H1 (cell line): ENCODE measurements at regions not wholly inside any gene's neighbourhood (a gene's known extent, or its start where the extent isn't known, plus 50 kb on each side); places are given as distances from the start of the nearest gene placed in this dataset.

Experiments used
- CTCF ChIA-PET: fragments of 300-600 bp; sonication (Branson Sonifier 250); formaldehyde crosslinking; loops from one replicate; lab custom pipeline; 2021; ENCODE audit not compliant: partially characterized antibody; lab: Charles Lee
- POLR2A ChIA-PET: fragments of 300-600 bp; sonication (Branson Sonifier 250); formaldehyde crosslinking; loops from one replicate; lab custom pipeline; 2021; ENCODE audit warnings: inconsistent platforms; ENCODE audit not compliant: partially characterized antibody; lab: Charles Lee
- DNase-seq, 2 experiments: peaks; one replicate each; pipeline versions ENCODE4 v3.0.0 to v3.0.0-alpha.2; 2010 to 2022; ENCODE audit warnings: low spot score in 2 of 2, low read depth in 1 of 2, mixed read lengths in 1 of 2
- FAIRE-seq: peaks from 2 replicates; lab custom pipeline; 2011; peaks lifted over from hg19 to GRCh38; lab: Jason Lieb, UNC
- H2AFZ ChIP-seq: 2 replicates; pipeline ENCODE4 v1.8.1; 2012; ENCODE audit warnings: low read length, inconsistent platforms
- H2AK5ac ChIP-seq: 2 replicates; pipeline ENCODE4 v1.6.1; 2013; ENCODE audit warnings: low read depth, low read length
- H2BK120ac ChIP-seq: replicated peaks from 2 replicates; pipeline ENCODE3; 2013; ENCODE audit warnings: low read depth, low read length, inconsistent platforms
- H2BK12ac ChIP-seq: 2 replicates; pipeline ENCODE4 v1.6.1; 2013; ENCODE audit warnings: low read depth, low read length
- H2BK15ac ChIP-seq: 2 replicates; pipeline ENCODE4 v1.6.1; 2013; ENCODE audit warnings: low read length
- H2BK20ac ChIP-seq: 2 replicates; pipeline ENCODE4 v1.6.1; 2013; ENCODE audit warnings: low read length
- H2BK5ac ChIP-seq: 2 replicates; pipeline ENCODE4 v1.6.1; 2013; ENCODE audit warnings: low read depth, low read length
- H3K14ac ChIP-seq: 2 replicates; pipeline ENCODE4 v1.6.1; 2013; ENCODE audit warnings: inconsistent platforms; ENCODE audit not compliant: insufficient read length
- H3K18ac ChIP-seq: 2 replicates; pipeline ENCODE4 v1.6.1; 2013; ENCODE audit warnings: low read length; ENCODE audit errors: extremely low read depth
- H3K23ac ChIP-seq: 2 replicates; pipeline ENCODE4 v1.6.1; 2013; ENCODE audit warnings: inconsistent platforms; ENCODE audit not compliant: insufficient read length
- H3K23me2 ChIP-seq: 2 replicates; pipeline ENCODE4 v1.6.1; 2013; ENCODE audit warnings: low read depth, low read length
- H3K27ac ChIP-seq: 2 replicates; pipeline ENCODE4 v1.6.1; 2011; ENCODE audit warnings: low read depth, low read length, inconsistent platforms
- H3K27me3 ChIP-seq, 4 experiments: replicated peaks in 1 of 4; 1 replicate in 1 of 4; 2 replicates in 3 of 4; pipeline versions ENCODE4 v1.6.1 to v1.8.1; 2011 to 2013; ENCODE audit warnings: low read length in 3 of 4, mild to moderate bottlenecking in 3 of 4, inconsistent platforms in 2 of 4, mixed read lengths in 2 of 4, moderate library complexity in 1 of 4; ENCODE audit not compliant: control insufficient read depth in 3 of 4, insufficient read depth in 3 of 4; ENCODE audit errors: extremely low read depth in 1 of 4
- H3K36me3 ChIP-seq, 4 experiments: 2 replicates each; pipeline versions ENCODE4 v1.6.1 to v1.8.1; 2011 to 2013; ENCODE audit warnings: mild to moderate bottlenecking in 4 of 4, low read length in 3 of 4, moderate library complexity in 2 of 4, control low read depth in 1 of 4, inconsistent platforms in 1 of 4; ENCODE audit not compliant: insufficient read depth in 4 of 4, control insufficient read depth in 2 of 4
- H3K4ac ChIP-seq: replicated peaks from 2 replicates; pipeline ENCODE3; 2013; ENCODE audit warnings: low read length, low read depth, mixed read lengths, inconsistent platforms; ENCODE audit not compliant: insufficient read length
- H3K4me1 ChIP-seq, 4 experiments: replicated peaks in 1 of 4; 1 replicate in 1 of 4; 2 replicates in 3 of 4; pipeline versions ENCODE4 v1.6.1 to v1.8.1; 2011 to 2013; ENCODE audit warnings: low read length in 3 of 4, inconsistent platforms in 2 of 4, mixed read lengths in 1 of 4; ENCODE audit not compliant: insufficient read depth in 4 of 4, control insufficient read depth in 3 of 4
- H3K4me2 ChIP-seq, 2 experiments: 2 replicates each; pipeline versions ENCODE4 v1.6.1 to v1.8.1; 2011 to 2013; ENCODE audit warnings: low read depth in 2 of 2, low read length in 2 of 2, control low read depth in 1 of 2, inconsistent platforms in 1 of 2, mild to moderate bottlenecking in 1 of 2; ENCODE audit not compliant: insufficient read depth in 1 of 2
- H3K4me3 ChIP-seq, 4 experiments: fragments of 200-600, 300-600 bp in 1 of 4; sonication (generic), shearing (Covaris generic), sonication (Bioruptor Twin) in 1 of 4; 2 replicates each; pipeline versions ENCODE4 v1.5.1 to v1.8.1; 2011 to 2016; ENCODE audit warnings: low read length in 4 of 4, low read depth in 3 of 4, control low read depth in 2 of 4, inconsistent platforms in 2 of 4, mild to moderate bottlenecking in 2 of 4, mixed read lengths in 1 of 4, moderate library complexity in 1 of 4; ENCODE audit not compliant: insufficient read depth in 2 of 4; ENCODE audit errors: extremely low read depth in 1 of 4
- H3K56ac ChIP-seq: replicated peaks from 2 replicates; pipeline ENCODE3; 2013; ENCODE audit warnings: low read depth, mild to moderate bottlenecking, mixed read lengths, low read length, inconsistent platforms; ENCODE audit not compliant: insufficient read length
- H3K79me1 ChIP-seq: 2 replicates; pipeline ENCODE4 v1.6.1; 2013; ENCODE audit warnings: low read depth, low read length, control low read depth
- H3K79me2 ChIP-seq, 2 experiments: 2 replicates each; pipeline versions ENCODE4 v1.6.1 to v1.8.1; 2012 to 2013; ENCODE audit warnings: low read length in 2 of 2, mild to moderate bottlenecking in 2 of 2, inconsistent platforms in 1 of 2; ENCODE audit not compliant: insufficient read depth in 2 of 2, control insufficient read depth in 1 of 2
- H3K9ac ChIP-seq, 4 experiments: replicated peaks in 1 of 4; 1 replicate in 1 of 4; 2 replicates in 3 of 4; pipeline versions ENCODE4 v1.6.1 to v1.8.1; 2011 to 2013; ENCODE audit warnings: low read depth in 3 of 4, low read length in 3 of 4, control low read depth in 2 of 4, mild to moderate bottlenecking in 2 of 4, moderate library complexity in 2 of 4, inconsistent platforms in 1 of 4; ENCODE audit errors: extremely low read depth in 1 of 4
- H3K9me3 ChIP-seq, 2 experiments: 2 replicates each; pipeline versions ENCODE4 v1.6.1 to v1.8.1; 2012 to 2013; ENCODE audit warnings: mild to moderate bottlenecking in 2 of 2, moderate library complexity in 2 of 2, control low read depth in 1 of 2, inconsistent platforms in 1 of 2, low read depth in 1 of 2, low read length in 1 of 2, mixed read lengths in 1 of 2; ENCODE audit not compliant: insufficient read depth in 2 of 2
- H4K20me1 ChIP-seq, 2 experiments: replicated peaks in 1 of 2; 2 replicates each; pipeline versions ENCODE3 to v1.8.1; 2011 to 2013; ENCODE audit warnings: inconsistent platforms in 2 of 2, low read length in 2 of 2, mild to moderate bottlenecking in 1 of 2; ENCODE audit not compliant: insufficient read depth in 2 of 2, control insufficient read depth in 1 of 2
- H4K5ac ChIP-seq: 2 replicates; pipeline ENCODE4 v1.6.1; 2013; ENCODE audit warnings: low read length, low read depth, mixed read lengths, inconsistent platforms; ENCODE audit not compliant: insufficient read length
- H4K8ac ChIP-seq: 2 replicates; pipeline ENCODE4 v1.8.0; 2013; ENCODE audit warnings: mild to moderate bottlenecking, moderate library complexity, low read length, inconsistent platforms; ENCODE audit not compliant: insufficient read depth; ENCODE audit errors: extremely low read depth
- H4K91ac ChIP-seq: replicated peaks from 2 replicates; pipeline ENCODE3; 2013; ENCODE audit warnings: low read length, mixed read lengths, inconsistent platforms; ENCODE audit not compliant: insufficient read length
- BACH1 ChIP-seq: IDR thresholded peaks from 2 replicates; pipeline ENCODE4 v1.6.1; 2012; ENCODE audit warnings: low read length, improper control_type of control experiment
- CEBPB ChIP-seq: IDR thresholded peaks from 2 replicates; pipeline ENCODE4 v1.6.1; 2012; ENCODE audit warnings: low read depth, low read length
- CHD1 ChIP-seq: IDR thresholded peaks from 2 replicates; pipeline ENCODE4 v1.6.1; 2012; ENCODE audit warnings: low read depth, low read length, improper control_type of control experiment
- CHD2 ChIP-seq: IDR thresholded peaks from 2 replicates; pipeline ENCODE4 v1.6.1; 2012; ENCODE audit warnings: low read length, improper control_type of control experiment
- CREB1 ChIP-seq: IDR thresholded peaks from 2 replicates; pipeline ENCODE4 v1.6.1; 2012; ENCODE audit warnings: inconsistent platforms
- HDAC6 ChIP-seq: IDR thresholded peaks from one replicate; pipeline ENCODE4 v1.7.1; 2012; ENCODE audit warnings: low read depth, mild to moderate bottlenecking, inconsistent platforms, low read length, moderate library complexity
- JUN ChIP-seq: IDR thresholded peaks from 2 replicates; pipeline ENCODE4 v1.6.1; 2011; ENCODE audit warnings: low read depth, mild to moderate bottlenecking, improper control_type of control experiment, low read length
- JUND ChIP-seq: IDR thresholded peaks from 2 replicates; pipeline ENCODE4 v1.6.1; 2011; ENCODE audit warnings: mild to moderate bottlenecking, improper control_type of control experiment, low read length
- KDM1A ChIP-seq: fragments of 200-600, 300-600 bp; sonication (generic); IDR thresholded peaks from 2 replicates; pipeline ENCODE4 v1.7.1; 2016; ENCODE audit warnings: mild to moderate bottlenecking, low read length, borderline replicate concordance
- KDM4A ChIP-seq: IDR thresholded peaks from one replicate; pipeline ENCODE4 v1.7.1; 2012; ENCODE audit warnings: low read depth, mild to moderate bottlenecking, moderate library complexity, low read length, inconsistent platforms; ENCODE audit not compliant: severe bottlenecking
- MAX ChIP-seq: IDR thresholded peaks from 2 replicates; pipeline ENCODE4 v1.6.1; 2012; ENCODE audit warnings: inconsistent platforms
- PHF8 ChIP-seq: fragments of 200-600 bp; sonication (generic); conservative IDR thresholded peaks from 2 replicates; pipeline ENCODE4 v1.7.1; 2012; ENCODE audit warnings: low read depth, mild to moderate bottlenecking, inconsistent platforms, low read length, moderate library complexity
- POLR2AphosphoS5 ChIP-seq: IDR thresholded peaks from 2 replicates; pipeline ENCODE4 v1.6.1; 2011; ENCODE audit warnings: low read depth, low read length
- RFX5 ChIP-seq: IDR thresholded peaks from 2 replicates; pipeline ENCODE4 v1.6.1; 2011; ENCODE audit warnings: low read depth, low read length, improper control_type of control experiment, borderline replicate concordance
- SIX5 ChIP-seq: IDR thresholded peaks from 2 replicates; pipeline ENCODE4 v1.6.1; 2011; ENCODE audit warnings: mild to moderate bottlenecking, low read depth, low read length
- SP2 ChIP-seq: IDR thresholded peaks from 2 replicates; pipeline ENCODE4 v1.6.1; 2012; ENCODE audit warnings: mild to moderate bottlenecking, low read length, inconsistent platforms
- TEAD4 ChIP-seq: IDR thresholded peaks from 2 replicates; pipeline ENCODE4 v1.6.1; 2012; ENCODE audit warnings: low read depth, low read length, inconsistent platforms, mixed read lengths
- WGBS, 2 experiments: shearing (Covaris generic) in 1 of 2; methylation state at CpG; one replicate each; pipeline versions ENCODE4 v1.1.6 to v1.1.7; 2013 to 2015; ENCODE audit warnings: low lambda C conversion rate in 2 of 2, mixed read lengths in 2 of 2, inconsistent platforms in 1 of 2, low coverage in 1 of 2, missing lambda C conversion rate in 1 of 2; ENCODE audit not compliant: insufficient replicate concordance in 2 of 2, insufficient coverage in 1 of 2, insufficient read length in 1 of 2; ENCODE audit errors: extremely low coverage in 1 of 2, missing lambda C conversion rate in 1 of 2; 5-methylcytosine and 5-hydroxymethylcytosine counted together

- WGBS, 2 experiments = 83% methylated on average over 1 of the region's 1 CpG; no CpG with 5 or more reads in 1 of the 2 experiments
- Histone ChIP-seq H4K8ac (no peak overlapping the region), H3K9ac (no peak overlapping the region), H3K4ac (no peak overlapping the region), H3K79me1 (no peaks in the 10 kb centered on the region), H4K5ac (no peak overlapping the region), H2BK5ac (no peak overlapping the region), H2BK20ac (no peak overlapping the region), H2BK120ac (no peak overlapping the region), H3K4me3 (no peak overlapping the region), H3K56ac (no peak overlapping the region), H3K79me2 (no peaks in the 10 kb centered on the region), H3K27ac (no peak overlapping the region), H3K4me1 (peaks cover 0 to 2% (median 0%) of the 10 kb centered on the region in 4 experiments; a peak in 1 of 7 replicates), H2AFZ (no peak overlapping the region), H3K9me3 (no peaks in the 10 kb centered on the region), H2BK15ac (no peak overlapping the region), H4K20me1 (no peaks in the 10 kb centered on the region), H3K23ac (no peak overlapping the region), H3K4me2 (no peak overlapping the region), H2BK12ac (no peak overlapping the region), H3K18ac (no peak overlapping the region), H2AK5ac (no peak overlapping the region), H4K91ac (no peak overlapping the region), H3K23me2 (no peaks in the 10 kb centered on the region), H3K27me3 (no peaks in the 10 kb centered on the region), H3K36me3 (no peaks in the 10 kb centered on the region), H3K14ac (no peak overlapping the region)
- CTCF ChIA-PET = no interaction called here
- DNase-seq (no peak), FAIRE-seq (no peak)
- POLR2A ChIA-PET = no interaction called here
- TF ChIP-seq POLR2AphosphoS5 = no peak
- TF ChIP-seq CHD1 = no peak
- TF ChIP-seq HDAC6 = no peak
- no peak for TF ChIP-seq SIX5
- no peak for TF ChIP-seq KDM1A
- TF ChIP-seq MAX = no peak
- TF ChIP-seq CREB1 = no peak
- no peak for TF ChIP-seq PHF8
- TF ChIP-seq BACH1 = no peak
- TF ChIP-seq RFX5 = no peak
- TF ChIP-seq CEBPB = no peak
- no peak for TF ChIP-seq JUND
- no peak for TF ChIP-seq CHD2
- no peak for TF ChIP-seq KDM4A
- no peak for TF ChIP-seq JUN
- TF ChIP-seq TEAD4 = no peak
- TF ChIP-seq SP2 = no peak
These were observed 551.7 kb downstream of the RNF144A start for GRCh38 chr2:7468955-7469354.
